Astrocyte (in vitro differentiated cells and primary cell): ENCODE measurements at regions not wholly inside any gene's neighbourhood (a gene's known extent, or its start where the extent isn't known, plus 50 kb on each side); places are given as distances from the start of the nearest gene placed in this dataset.

Source experiments
- EZH2 ChIP-seq: IDR thresholded peaks from 2 replicates; pipeline ENCODE4 v1.6.1; 2012; ENCODE audit warnings: mild to moderate bottlenecking, low read length, inconsistent platforms; ENCODE audit not compliant: insufficient read depth
- TF ChIP-seq, protein P1 (sequence below): IDR thresholded peaks from 2 replicates; pipeline ENCODE4 v1.5.1; 2011; ENCODE audit warnings: low read depth, mild to moderate bottlenecking, inconsistent platforms, low read length, moderate library complexity; ENCODE audit not compliant: insufficient read depth

DNA sequence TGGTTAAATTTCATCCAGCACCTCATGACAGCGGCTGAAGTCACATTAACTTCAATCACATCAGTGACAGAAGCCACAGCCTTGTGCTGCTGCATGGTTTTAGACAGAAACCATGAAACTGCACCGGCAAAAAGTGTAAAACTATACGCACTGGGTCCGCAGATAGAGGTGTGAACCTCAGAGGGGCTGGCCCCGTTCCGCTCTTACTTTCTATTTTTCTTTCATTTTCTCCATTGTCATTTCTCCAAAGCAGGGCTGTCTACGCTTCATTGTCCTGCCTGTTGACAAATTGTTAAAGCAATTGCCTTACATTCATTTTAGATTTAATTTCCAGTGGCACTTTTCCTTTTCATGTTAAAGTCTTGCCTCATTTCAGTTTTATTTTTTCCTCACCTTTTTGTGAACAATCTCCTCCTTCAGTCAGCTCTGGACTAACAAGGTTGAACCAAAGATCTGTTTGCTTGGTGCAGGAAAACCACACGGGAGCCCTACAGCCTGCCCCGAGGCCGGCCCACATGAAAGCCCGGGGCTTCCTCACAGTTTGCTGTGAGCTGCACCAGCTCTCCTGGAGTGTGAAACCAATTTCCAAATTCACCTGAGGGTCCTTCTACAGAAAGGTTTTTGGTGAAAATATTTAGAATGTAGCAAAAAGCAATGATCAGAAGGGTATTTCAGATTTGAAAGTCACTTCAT, 63.7 kb downstream of the PRR18 start:
- TF ChIP-seq, protein P1, sequence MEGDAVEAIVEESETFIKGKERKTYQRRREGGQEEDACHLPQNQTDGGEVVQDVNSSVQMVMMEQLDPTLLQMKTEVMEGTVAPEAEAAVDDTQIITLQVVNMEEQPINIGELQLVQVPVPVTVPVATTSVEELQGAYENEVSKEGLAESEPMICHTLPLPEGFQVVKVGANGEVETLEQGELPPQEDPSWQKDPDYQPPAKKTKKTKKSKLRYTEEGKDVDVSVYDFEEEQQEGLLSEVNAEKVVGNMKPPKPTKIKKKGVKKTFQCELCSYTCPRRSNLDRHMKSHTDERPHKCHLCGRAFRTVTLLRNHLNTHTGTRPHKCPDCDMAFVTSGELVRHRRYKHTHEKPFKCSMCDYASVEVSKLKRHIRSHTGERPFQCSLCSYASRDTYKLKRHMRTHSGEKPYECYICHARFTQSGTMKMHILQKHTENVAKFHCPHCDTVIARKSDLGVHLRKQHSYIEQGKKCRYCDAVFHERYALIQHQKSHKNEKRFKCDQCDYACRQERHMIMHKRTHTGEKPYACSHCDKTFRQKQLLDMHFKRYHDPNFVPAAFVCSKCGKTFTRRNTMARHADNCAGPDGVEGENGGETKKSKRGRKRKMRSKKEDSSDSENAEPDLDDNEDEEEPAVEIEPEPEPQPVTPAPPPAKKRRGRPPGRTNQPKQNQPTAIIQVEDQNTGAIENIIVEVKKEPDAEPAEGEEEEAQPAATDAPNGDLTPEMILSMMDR: no peak
- no peak for TF ChIP-seq EZH2
